CD4-positive, alpha-beta T cell treated with Interferon gamma for 1 hour (primary cell): ENCODE measurements at regions not wholly inside any gene's neighbourhood (a gene's known extent, or its start where the extent isn't known, plus 50 kb on each side); places are given as distances from the start of the nearest gene placed in this dataset.

Source experiments
- DNase-seq: peaks from one replicate; pipeline ENCODE4 v3.0.0-alpha.2; 2020

DNA sequence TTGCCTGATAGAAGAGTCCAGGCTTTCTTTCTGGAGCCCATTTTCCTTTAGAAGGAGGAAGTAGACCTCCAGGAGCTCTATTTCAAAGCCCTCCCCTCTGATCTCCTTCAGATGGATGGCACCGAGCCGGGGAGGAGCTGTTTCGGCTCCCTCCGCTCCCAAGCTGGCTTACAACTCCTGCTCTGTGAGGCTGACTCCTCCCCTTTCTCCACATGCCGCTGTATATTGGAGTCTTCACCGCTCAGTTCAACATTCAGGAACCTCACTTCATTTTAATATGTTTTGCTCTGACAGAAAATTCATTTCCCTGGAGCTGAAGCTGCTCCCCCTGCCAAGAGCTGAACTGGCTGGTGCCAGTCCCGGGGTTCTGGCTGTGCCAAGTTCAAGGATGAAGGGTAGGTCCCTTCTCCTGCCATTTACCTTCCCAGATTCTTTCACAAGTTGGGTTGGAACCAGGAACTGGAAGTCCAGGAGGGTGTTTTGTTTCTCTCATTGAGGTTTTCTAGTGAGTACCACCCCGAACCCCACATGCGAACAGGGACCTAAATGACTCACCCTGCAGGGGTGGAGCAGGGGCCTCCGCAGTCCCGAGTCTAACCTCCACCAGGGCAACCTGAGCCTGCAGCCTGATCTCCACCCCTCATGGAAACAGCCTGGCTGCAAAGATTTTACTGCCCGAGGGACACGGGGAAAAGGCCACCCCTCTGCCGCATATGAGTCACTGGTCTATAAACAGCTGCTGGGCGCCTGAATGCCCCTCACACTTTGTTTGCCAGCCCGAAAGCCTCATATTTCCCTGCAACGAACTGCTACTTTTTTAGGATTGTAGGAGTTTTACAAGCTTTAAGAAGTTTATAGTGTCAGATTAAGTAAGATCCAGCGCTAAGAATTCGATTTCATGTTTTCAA is 68.6 kb upstream of the FOXA2 start:
- DNase-seq: no peak

DNA sequence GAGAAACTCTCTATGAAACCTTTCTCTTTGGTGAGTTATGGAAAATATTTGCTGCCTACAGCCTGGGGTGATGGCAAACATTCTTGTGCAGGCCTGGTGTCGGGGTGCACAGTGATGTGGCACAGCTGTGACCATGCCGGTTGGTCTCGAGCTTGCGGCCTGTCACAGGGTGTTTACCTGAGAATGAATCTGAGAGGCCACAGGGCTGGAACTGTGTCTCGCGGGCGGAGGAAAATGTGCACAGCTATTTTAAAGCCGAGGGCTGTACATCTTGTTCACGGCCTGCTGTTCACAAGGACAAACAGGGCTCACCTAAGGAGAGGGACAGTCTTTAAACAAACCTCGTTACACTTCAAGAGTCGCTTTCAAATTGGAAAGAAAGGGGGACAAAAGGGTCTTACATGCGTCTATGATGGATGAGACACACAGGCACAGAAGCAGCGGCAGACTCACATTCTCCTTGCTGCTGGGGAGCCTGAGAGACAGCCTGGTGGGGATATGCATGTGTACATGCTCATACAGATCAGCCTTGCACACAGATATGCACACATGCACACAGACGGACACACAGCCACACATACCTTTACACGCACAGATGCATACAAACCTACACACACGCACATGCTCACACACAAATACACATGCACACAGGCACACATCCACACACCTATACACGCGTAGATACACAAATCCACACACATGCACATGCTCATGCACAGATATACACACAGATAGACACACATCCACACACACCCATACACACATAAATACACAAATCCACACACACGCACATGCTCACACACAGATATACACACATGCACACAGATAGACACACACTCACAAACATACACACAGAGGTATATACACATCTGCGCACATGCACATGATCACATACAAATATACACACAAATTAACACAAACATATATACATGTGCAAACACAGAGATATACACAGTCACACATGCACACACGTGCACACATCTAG is 69.6 kb upstream of the FOXA2 start:
- DNase-seq: no peak

DNA sequence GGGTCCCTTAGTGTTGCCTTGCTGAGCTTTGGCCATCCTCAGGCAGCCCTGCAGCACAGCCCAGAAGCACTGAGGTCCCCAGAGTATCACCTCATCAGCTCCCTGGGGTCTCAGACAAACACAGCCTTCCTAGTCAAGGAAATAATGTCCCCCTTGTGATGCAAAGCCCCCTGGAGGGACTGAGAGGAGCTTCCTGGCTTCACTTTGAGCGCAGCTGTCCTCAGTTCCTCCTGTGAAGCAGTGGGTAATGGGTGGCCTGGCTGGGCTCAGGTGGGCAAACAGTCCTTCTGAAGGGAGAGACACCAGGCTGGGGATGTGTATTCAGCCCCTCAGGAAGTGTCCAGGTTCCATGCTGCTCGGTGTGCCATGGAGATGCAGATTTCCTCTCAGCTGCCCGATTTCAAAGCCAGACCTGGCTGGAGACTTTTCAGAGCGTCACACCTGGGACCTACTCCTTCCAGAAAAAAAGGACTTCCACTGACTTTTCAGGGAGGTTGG is 79.2 kb upstream of the FOXA2 start:
- DNase-seq: no peak

DNA sequence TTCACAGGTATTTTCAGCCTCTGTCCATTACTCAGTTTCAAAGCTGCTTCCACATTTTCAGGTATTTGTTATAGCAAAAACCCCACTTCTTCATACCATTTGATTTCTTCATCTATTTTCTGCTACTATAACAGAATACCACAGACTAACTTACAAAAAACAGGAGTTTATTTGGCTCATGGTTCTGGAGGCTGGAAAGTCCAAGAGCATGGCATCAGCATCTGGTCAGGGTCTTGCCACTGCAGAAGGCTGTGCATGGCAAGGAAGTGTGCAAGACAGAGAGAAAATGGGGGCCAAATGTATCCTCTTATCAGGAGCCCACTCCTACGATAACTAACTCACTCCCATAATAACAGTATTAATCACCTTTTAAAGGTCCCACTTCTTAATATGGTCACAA is 82.8 kb upstream of the FOXA2 start:
- no peak for DNase-seq

DNA sequence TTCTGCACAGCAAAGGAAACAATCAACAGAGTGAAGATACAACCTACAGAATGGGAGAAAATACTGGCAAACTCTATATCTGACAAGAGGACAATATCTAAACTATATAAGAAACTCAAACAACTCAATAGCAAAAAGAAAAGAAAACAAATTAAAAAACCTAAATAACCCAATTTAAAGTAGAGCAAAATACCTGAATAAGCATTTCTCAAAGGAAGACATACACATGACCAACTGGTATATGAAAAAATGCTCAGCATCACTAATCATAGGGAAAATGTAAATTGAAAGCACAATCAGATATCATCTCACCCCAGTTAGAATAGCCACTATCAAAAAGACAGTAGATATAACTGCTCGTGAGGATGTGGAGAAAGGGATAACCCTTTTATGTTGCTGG is 87.8 kb upstream of the FOXA2 start:
- no peak for DNase-seq

DNA sequence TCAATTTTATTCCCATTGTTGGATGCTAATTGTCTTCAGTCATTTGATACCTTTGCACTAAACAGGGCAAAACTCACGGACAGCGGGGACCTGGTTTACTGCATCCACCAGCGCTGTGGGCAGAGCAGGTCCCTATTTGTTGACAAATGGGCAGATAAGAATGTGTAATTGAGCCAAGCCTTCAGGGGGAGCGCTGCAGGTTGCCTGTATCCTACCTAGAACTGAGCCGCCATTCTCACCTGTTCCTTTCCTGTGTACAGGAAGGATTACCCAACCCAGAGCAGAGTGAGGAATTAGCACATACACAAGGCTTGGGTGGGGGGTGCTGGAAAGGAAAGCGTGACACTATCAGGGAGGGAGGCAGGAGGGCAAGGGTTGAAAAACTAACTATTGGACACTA is 89.1 kb upstream of the FOXA2 start:
- no peak for DNase-seq

DNA sequence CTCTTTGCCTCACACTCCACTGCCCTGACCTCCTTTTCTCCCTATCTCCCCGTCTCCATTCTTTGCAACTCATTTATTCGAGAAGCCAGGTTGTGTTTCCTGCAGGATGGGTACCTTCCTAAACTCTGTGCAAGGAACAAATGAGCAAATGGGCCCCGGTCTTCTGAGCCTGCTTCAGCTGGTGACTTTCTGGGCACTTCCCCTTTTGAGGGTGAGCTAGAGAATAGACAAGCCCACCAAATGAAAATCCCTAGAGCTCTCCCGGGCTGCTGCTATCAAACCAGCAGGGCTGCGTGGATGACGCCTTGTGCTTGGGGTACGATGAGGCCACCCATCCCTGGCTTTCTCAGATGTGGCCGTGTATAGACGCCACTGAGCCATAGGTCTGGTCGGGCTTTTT is 91.0 kb upstream of the FOXA2 start:
- no peak for DNase-seq

DNA sequence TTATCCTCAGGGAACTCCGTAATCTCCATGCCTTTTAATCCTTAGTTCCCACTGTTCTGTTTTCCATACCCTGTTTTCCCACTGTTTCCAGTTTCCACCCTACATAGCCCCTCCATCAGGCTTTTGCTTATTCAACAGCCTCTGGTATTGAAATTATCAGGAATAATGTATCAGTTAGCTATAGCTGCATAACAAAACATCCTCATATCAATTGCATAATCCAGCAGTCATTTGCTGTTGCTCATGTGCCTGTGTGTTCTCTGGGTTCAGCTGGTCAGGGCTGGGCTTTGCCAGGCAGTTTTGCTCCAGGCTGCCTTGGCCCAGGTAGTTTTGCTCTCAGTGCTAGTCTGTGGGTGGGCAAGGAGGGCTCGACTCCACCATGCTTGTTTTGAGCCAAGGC is 94.3 kb upstream of the FOXA2 start:
- DNase-seq: no peak

DNA sequence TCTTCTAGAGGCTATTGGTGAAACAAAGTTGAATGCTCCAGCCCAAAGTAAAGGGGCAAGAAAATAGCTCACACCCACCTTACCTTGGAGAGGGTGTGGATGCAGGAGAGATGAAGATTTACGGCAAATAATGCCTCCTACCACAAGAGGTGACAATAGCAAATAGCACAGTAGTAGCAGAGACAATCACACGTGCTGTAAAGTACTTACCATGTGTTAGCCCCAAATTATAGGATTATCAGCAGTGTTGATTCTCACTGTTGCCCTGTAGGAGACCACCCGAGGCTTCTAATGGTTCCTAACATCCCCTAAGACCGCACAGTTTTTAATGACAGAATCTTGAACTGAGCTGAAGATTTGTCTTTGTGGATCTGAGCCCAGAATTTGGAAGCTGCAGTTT is 94.8 kb upstream of the FOXA2 start:
- DNase-seq: no peak

DNA sequence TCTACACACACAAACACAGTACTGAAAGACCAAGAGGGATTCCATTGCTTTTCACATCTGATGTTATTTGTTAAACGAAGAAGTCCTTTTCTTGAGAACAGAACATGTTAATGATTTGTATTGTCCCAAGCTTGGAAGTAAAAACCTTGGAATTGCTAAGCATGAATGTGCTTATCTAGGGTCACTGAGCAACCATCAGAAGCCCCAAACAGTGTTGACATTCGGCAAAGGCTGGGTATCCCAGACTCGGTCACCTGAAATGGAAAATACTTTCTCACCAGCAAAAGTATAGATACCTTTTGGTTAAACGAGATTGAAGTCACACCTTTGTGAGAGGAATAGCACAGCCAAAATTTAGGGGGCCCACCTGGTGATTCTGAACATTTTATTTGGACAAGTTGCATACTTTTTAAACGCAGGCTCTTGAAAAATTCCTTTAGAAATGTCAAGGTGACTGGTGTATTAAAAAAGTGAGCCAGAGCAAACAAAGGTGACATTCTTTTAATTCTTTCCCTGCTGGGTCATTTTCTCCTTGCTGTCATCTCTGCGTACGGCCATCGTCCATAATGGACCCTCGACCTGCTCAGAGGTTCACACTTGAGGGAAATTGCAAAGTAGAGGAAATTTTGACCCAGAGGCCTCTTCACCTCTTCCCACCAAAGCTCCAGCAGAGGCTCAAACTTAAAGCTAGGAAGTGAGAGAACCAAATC is 95.8 kb upstream of the FOXA2 start:
- DNase-seq: no peak

DNA sequence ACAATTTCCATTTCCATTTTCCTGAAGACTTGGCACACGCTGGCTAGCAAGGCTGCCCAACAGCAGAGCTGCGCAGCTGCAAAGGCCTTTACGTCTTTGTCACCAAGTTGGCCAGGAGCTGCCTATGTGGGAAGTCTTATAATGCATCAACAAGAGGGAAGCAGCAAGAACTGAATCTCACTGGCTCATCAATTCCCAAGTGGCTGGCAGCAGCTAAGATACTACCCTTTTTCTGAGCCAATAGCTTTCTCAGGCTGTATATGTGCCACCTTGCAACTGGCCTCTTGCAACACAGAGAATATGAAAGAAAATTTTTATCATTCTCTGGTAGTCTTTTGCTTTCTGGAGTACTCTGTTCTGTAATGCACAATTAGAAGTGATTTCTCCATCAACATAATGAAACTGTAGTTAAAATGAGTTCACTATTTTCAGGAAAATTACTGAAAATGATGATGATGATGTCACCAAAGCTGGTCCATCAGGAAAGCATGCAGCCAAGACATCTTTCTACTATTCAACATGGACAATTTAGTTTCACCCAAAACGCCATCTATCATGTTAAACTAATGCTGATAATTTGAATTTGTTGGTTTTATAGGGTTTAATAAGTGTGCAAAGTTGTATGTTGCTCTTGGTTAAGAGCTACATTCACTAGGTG is 97.3 kb upstream of the FOXA2 start:
- DNase-seq: no peak

DNA sequence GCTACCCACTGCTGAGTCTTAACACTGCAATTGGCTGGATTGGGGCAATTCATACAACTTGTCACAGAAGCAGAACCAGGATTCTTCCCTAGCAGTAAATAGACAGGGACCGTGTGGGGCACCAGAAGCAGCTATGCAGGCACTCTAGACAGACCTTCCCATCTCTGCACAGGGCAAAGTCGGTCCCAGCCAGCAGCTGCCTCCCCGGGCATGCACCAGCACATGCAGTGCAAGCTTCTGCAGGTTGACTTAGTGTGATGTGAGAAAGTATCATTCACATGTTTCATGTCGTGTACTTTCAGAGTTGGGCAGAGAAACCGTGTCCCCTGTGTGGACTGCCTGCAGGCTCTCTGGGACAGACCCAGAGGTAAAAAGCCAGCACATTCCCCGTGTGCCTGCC is 98.0 kb upstream of the FOXA2 start:
- DNase-seq: no peak

DNA sequence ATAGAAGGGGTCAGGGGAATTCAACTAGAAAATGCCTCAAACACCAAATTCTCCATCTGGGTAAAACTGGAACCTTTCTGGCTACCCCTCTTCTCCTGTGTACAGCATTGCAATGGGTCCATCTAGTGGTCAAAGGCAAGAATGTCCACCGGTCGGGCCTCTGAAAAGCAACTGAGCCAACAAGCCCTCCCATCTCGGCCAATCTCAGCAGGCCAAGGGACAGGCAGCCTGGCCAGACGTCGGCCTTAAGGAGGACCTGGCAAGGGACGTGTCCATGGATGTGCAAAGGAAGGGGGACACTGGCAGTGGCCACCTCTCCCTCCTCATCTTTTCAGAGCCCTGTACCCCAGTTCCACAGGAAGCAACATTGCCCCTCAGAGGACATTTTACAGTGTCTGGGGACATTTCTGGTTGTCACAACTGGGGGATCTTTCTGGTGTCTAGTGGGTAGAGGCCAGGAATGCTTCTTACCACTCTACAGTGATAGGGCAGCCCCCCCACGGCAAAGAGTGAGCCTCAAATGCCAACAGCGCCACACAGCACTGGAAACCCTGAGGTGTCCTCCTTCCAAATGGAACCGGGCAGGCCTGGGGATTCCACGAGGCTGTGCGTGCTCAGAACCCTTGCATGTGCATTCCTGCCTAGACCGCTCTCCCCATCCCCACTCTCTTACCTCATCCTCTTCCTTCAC is 99.8 kb upstream of the FOXA2 start:
- DNase-seq: peak; percentile 18

DNA sequence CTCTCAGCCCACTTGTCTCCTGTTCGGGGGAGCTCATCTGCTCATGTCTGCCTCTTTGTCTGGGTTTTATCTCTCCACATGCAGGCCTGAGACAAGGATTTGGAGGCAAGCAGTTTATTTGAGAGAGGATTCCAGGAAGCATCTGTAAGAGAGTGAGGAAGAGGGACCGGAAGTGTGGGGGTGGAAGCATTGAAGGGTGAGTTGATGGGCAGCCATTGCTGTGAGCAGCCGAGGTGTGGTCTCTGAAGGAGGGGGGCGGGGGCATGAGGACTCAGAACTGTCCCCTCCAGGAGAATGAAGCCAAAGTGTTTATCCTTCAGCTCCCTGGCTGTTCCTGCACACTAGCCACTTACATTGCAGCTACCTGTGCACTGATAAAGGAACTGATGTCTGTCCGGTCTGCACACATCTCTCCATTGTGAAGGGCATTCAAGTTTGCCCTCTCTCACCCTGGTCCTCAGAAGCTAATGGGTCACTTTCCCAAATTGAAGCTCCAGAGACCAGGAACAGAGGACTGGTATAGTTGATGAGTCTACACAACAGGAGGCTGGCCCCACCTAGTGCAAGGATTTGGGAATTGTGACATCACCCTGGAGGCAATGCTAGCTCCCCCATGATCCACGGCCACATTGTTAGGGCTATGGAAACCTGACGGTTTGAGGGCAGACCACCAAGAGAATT is 100.5 kb upstream of the FOXA2 start:
- DNase-seq: no peak

DNA sequence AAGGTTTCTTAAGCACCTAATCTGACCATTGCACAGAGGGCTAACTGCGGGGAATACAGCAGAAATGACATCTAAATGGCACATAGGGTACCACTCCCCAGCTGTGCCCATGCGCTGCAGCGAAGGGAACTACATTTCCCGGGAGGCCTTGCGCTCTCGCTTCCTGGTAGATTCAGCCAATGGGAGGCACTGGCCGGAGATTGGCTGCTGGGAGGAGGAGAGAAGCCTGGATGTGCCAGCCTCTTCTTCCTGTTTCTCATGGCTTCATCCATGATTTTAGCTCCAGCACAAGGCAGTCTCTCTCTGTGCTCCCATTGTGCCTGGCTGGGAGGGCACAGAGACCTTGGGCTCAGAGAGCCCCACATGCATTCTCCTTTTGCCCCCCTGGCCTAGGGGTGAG is 101.7 kb upstream of the FOXA2 start:
- no peak for DNase-seq

DNA sequence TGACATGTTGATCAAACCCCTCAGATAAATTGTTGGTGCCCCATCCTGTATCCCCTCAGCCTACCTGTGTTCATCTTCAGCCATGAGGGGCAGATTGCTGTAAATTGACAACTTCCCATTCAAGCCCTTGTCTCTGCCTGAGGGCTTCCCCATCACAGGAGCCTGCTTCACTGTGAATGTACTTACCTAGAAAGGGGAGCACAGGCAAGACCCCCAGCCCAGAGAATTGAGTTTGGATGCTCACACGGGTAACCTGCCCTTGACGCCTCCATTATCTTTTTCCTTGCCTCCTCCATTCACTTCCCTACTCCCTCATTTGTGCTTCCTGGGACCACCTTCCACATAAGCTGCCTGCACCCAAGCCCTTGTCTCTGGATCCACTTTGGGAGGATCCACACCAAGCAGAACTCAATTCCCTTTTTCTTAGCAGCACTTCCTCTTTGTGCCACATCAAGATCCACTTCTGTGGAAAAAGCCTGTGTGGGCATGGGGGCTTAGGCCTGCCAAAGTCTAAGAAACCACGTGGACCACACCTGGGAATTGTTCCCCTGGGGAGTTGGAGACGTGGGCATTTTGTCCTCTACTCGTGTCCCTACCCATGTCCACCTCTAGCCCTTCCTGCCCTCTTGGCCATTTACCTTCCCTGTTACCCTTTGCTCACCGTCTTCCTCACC is 103.4 kb upstream of the FOXA2 start:
- DNase-seq: no peak

DNA sequence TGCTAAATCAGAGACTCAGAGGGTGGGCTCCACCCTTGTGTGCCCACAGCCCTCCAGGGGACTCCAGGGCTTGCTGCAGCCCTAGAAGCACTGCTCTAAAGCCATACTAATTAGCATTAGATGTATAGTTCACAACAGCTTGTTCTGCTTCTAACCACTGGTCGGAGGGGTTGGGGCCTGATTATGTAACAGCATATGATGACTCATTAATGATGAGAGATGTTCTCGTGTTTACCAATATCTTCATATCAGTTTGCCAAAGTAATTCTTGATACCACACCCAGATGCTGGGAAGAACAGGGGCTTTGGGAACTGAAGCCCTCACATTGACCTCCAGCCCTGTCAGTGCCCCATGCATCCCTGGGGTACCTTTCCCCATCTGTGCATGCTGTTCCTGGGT is 104.1 kb upstream of the FOXA2 start:
- DNase-seq: no peak

DNA sequence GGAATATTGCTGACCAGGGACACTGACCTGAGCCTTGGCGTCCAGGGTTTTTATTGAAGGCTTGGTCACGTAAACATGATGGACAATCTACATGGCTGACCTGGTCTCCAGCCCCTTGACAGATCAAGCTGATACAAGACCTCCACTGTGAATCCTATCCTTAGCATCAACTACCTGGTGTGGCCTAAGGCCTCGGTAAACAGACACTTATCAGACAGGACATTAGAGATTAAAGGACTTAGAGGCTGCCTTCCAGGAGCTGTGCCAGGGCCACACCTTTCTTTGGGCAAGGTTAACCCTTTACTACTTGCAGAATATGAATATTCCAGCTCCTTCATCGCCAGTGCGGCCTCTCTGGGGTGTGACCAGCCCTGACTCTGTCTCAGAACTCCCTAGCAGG is 104.9 kb upstream of the FOXA2 start:
- no peak for DNase-seq

DNA sequence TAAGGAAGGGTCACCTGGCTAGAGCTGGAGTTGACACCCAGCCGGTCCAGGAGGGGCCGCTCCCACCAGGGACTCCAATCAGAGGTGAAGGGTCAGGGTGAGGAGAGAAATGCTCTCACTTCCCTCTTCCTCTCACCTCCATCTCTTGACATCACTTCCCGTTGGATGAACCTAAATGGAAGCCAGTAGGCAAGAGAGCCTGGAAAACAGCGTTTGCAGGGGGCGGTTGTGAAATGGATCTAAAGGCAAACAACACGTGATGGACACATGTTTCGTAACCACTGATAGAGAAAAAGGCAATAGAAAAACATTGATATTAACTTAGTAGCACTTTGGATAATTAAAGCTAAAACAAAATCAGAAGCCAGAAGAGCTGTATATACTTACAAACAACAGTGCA is 105.6 kb upstream of the FOXA2 start:
- DNase-seq: no peak

DNA sequence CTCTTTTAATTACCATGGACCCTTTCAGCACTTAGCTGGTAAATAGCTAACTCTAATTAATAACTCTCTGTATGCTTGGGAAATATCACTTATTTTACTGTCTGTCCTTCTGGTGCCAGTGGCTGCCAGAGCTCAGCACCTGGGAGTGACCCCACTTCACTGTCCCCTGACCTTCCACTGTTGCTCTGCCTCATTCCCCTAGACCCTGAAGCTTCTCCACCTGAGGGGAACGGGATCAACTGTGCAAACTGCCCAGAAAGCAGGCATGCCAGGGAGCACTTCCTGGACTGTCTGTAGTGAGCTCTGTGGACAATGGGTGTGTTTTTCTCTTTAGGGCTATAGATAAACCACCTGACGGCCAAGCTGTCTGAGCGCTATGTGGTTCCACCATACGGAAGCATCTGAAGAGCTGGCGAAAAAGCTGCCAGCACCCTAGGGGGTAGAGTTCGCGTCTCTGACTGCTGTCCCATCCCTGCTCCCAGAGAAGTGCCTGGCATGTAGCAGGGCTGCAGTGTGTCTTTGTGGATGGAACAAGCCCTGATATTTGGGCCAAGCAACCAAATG is 106.3 kb upstream of the FOXA2 start:
- no peak for DNase-seq
